Putamen (tissue), 1 donor: ENCODE measurements at regions not wholly inside any gene's neighbourhood (a gene's known extent, or its start where the extent isn't known, plus 50 kb on each side); places are given as distances from the start of the nearest gene placed in this dataset.
A peak's percentile ranks its signal among the peaks of the same experiment; 100 is the strongest.
"Not testable (repeated sequence)": the region's sequence is repeated elsewhere in the genome, so short reads cannot be mapped to it uniquely, and the experiment has no call there.

Experiments used
- DNase-seq: peaks from one replicate; pipeline ENCODE4 v3.0.0-alpha.2; 2016; ENCODE audit warnings: low spot score

- DNase-seq: no peak
Measured at GRCh38 chr22:22346401-22347107, 102.0 kb downstream of the VPREB1 start.

- peak; percentile 73 for DNase-seq
Measured at GRCh38 chr22:22348127-22348814, 103.7 kb downstream of the VPREB1 start.

- DNase-seq: no peak
Measured at GRCh38 chr22:22348815-22349454, 104.3 kb downstream of the VPREB1 start.

DNA sequence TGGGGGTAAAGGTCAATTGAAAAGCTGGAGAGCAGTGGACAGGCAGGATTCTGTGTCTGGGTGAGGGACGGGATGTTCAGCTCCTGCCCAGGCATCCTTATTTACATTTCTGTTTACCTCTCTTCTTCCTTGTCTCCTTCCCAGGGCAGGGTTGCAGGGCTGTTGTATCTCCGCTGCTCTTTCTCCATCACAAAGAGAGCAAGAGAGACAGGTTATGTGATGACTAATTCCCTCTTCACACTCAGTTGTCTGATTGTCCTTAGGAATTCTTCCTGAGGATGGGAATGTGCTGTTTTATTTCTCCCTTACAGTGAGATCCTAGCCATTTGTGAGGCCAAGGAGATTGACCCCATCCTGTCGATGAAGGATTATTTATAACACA lies 104.9 kb downstream of the VPREB1 start:
- DNase-seq: no peak

DNA sequence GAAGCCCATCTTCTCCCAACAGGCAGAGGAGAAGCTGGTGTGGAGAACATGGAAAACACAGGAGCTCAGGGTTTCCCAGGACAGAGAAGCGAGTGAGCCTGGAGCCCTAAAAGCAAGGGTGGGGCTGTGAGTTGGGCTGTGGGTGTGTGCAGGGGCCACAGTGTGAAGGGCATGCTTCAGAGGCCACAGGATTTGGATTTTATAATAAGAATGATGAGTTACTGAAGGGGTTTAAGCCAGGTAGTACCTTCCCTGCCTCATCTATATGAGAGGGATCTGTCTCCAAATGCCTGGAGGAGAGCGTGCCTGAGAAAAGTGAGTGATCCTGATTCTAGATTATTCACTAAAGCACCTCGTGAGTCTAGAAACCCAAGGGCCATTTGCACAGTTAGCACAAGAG lies 106.8 kb downstream of the VPREB1 start:
- no peak for DNase-seq

DNA sequence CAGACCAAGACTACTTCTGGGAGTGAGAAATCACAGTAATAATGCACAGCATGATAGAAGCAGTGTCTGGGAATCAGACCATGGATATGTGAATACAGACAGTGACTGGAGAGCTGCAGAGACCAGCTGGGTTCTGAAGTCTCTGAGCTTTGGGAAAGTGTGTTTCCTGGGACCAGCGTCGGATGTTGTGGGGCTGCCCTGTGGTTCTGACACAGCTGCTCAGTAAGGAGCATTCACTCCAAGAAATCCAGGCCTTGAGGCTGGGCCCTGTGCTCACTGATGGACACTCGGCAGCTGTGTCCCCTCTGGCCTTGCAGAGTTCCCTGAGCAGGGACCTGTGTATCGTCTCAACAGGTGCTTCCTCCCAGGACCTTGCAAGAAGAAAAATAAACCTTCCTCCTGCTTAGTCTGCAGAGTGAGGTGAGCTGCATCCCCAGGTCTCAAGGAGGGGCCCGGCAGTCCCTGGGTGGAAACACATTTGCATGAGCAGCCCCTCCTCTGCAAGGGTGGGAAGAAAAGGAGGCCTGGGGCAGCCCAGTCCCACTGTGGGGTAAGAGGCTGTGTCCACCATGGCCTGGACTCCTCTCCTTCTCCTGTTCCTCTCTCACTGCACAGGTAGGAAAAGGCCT lies 107.9 kb downstream of the VPREB1 start:
- no peak for DNase-seq

GRCh38 chr22:22355096-22355834 lies 110.7 kb downstream of the VPREB1 start:
- DNase-seq: no peak

DNA sequence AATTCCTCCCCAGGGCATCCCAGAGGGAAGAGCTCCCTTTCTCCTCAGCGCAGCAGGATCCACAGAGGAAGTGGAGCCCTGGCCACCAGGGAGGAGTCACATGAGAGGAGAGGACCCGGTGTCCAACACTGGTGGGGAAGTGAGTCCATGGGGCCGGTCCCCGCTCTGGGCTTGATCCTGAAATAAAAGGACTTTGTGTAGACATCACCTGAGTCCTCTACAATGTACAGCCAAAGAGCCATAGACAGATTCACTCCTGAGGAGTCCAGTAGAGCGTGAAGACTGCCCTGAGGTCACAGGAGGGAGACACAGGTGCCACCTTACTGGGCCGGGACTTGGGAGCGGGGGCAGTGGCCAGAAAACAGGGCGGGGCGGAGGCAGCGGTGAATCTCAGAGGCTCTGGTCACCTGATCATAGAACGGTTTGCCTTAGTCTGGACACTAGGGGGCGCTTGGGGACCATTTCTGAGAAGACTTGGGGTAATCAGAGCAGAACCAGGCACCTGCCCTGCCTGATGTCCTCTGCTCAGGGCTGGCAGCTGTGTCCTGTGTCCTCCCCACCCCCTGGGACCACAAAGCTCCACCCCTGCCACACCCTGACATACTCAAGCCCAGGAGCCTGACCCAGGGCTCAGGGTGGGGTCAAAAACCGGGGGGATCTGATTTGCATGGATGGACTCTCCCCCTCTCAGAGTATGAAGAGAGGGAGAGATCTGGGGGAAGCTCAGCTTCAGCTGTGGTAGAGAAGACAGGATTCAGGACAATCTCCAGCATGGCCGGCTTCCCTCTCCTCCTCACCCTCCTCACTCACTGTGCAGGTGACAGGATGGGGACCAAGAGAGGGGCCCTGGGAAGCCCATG lies 112.7 kb downstream of the VPREB1 start:
- peak; percentile 59 for DNase-seq

DNA sequence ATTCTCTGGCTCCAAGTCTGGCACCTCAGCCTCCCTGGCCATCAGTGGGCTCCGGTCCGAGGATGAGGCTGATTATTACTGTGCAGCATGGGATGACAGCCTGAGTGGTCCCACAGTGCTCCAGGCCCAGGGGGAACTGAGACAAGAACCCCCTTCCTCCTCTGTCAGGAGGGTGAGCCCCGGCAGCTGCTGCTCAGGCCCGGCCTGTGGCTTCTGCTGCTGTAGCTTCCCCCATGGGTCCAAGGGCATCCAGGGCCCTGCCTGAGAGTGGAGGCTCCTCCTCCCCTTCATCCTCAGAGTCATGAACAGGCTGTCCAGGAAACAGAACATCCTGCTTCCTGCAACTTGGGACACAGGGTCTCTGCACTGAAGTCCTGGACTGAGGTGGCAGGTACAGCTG lies 113.6 kb downstream of the VPREB1 start:
- DNase-seq: no peak

DNA sequence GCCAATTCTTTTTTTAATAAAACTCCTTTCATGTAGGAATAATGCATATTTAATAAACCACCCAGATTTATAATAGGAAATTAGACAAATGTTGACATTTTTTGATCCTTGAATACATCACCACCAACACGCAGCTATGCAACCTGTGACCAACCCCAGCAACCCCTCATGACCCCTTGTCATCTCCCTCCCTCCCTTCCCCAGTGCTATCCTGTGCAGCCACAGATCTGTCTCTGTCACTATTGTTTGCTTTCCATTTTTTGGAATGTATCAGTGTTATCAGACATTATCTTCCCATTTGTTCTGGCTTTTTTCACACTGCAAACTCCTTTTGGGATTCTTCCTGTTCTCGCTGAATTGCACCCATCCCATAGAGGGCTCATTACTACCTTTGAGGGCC lies 114.1 kb downstream of the VPREB1 start:
- no peak for DNase-seq

GRCh38 chr22:22359465-22359864 lies 114.9 kb downstream of the VPREB1 start:
- no peak for DNase-seq

- no peak for DNase-seq
Measured at GRCh38 chr22:22360014-22360413, 115.4 kb downstream of the VPREB1 start.

- no peak for DNase-seq
Measured at GRCh38 chr22:22362311-22362710, 117.7 kb downstream of the VPREB1 start.

GRCh38 chr22:22362936-22363335 lies 118.3 kb downstream of the VPREB1 start:
- DNase-seq: no peak

DNA sequence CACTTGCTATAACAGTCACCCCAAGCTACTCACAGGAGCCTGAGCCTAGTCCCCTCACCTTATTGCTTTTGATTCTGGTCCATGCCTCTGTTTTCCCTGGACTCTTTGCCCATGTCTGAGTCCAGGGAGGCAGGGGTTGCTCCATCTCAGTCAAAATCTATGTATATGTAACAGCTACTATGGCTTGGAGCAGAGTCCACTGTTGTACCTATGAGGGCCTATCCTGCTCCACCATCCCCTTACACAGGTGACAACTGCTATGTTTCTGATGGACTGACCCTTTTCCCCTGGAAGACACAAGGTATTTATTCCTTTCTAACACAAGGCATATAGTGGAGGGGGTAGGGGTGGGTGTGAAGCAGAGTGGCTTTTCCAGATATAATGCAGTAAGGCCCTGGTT lies 119.6 kb downstream of the VPREB1 start:
- DNase-seq: no peak

GRCh38 chr22:22366537-22366936 lies 122.0 kb downstream of the VPREB1 start:
- no peak for DNase-seq

DNA sequence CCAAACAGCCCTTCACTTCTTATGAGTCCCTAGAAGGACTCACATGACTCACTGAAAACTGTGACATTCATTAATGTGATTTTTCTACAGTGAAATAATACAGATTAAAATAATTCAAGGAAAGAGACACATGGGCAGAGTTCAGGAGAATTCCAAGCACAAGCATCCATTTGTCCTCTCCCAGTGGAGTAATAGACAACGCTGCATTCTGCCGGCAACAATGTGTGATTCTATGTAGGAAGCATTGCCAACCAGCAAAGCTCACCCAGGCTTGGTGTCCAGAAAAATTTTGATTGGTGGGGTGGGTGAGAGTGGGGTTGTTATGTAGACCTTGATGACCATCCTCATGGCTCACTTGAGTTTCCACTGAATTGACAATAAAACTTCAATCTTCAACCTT lies 123.9 kb downstream of the VPREB1 start:
- DNase-seq: no peak

- DNase-seq: not testable (repeated sequence)
Measured at GRCh38 chr22:22369219-22369963, 124.8 kb downstream of the VPREB1 start.

DNA sequence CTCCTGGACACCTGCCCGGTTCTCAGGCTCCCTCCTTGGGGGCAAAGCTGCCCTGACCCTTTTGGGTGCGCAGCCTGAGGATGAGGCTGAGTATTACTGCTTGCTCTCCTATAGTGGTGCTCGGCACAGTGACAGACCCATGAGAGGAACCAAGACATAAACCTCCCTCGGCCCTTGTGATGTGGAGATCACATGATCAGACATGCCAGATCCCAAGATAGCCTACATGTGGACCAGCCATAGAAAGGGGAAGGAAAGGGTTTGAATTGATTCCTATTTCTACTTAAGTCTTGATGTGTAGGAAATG lies 125.3 kb downstream of the VPREB1 start:
- no peak for DNase-seq

DNA sequence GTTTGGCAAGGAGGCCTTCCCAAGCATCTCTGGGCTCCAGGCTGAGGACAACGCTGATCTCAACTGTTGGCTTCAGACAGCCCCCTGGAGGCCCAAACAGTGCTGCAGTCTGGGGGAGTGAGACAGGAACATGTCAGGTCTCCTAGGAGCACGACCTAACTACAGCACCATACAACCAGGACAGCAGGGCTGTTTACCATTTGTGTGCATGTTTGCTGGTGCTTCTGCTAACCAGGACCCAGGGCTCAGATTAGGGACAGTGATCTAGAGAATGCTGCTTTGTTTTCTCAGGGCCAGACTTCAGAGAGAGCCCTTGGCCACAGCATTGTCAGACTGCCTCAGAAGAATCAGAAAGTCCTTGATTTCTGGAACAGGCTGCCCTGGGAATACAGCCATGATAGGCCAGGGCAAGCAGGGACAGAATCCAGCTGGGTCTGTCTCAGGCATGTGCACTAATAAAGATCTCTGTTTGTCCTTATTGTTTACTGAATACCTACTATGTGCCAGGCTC lies 126.5 kb downstream of the VPREB1 start:
- DNase-seq: no peak
